ENCODE measurements at regions not wholly inside any gene's neighbourhood (a gene's known extent, or its start where the extent isn't known, plus 50 kb on each side); places are given as distances from the start of the nearest gene placed in this dataset.

GRCh38 chr7:89934101-89934500 is 220.2 kb upstream of the STEAP1 start:
- no peak for TF ChIP-seq CTCF (IDR thresholded peaks at IDR 0.05)
- TF ChIP-seq POLR2A (IDR thresholded peaks at IDR 0.05), result no peak

All from uterus (tissue), 2 donors.